Superior temporal gyrus (tissue), 1 donor: ENCODE measurements at regions not wholly inside any gene's neighbourhood (a gene's known extent, or its start where the extent isn't known, plus 50 kb on each side); places are given as distances from the start of the nearest gene placed in this dataset.
"Not testable (repeated sequence)": the region's sequence is repeated elsewhere in the genome, so short reads cannot be mapped to it uniquely, and the experiment has no call there.

Source experiments
- DNase-seq: peaks from one replicate; pipeline ENCODE4 v3.0.0-alpha.2; 2016; ENCODE audit errors: extremely low spot score

GRCh38 chr16:60392380-60392779 is 1643.9 kb downstream of the CDH8 start:
- DNase-seq: no peak

GRCh38 chr16:60371591-60371990 is 1637.5 kb upstream of the GOT2 start:
- no peak for DNase-seq

GRCh38 chr16:60367739-60368138 is 1633.6 kb upstream of the GOT2 start:
- no peak for DNase-seq

- DNase-seq: no peak
Observed at GRCh38 chr16:60363566-60363965, 1629.5 kb upstream of the GOT2 start.

GRCh38 chr16:60359866-60360265 is 1625.8 kb upstream of the GOT2 start:
- not testable (repeated sequence) for DNase-seq

- DNase-seq: not testable (repeated sequence)
Observed at GRCh38 chr16:60359412-60359811, 1625.3 kb upstream of the GOT2 start.

- DNase-seq: not testable (repeated sequence)
Observed at GRCh38 chr16:60357876-60358522, 1623.9 kb upstream of the GOT2 start.

- DNase-seq: no peak
Observed at GRCh38 chr16:60346256-60346655, 1612.1 kb upstream of the GOT2 start.

GRCh38 chr16:60337671-60338070 is 1603.6 kb upstream of the GOT2 start:
- DNase-seq: no peak

- DNase-seq: no peak
Observed at GRCh38 chr16:60331168-60331567, 1597.1 kb upstream of the GOT2 start.

GRCh38 chr16:60329108-60329507 is 1595.0 kb upstream of the GOT2 start:
- no peak for DNase-seq

- DNase-seq: no peak
Observed at GRCh38 chr16:60328152-60328551, 1594.0 kb upstream of the GOT2 start.

- DNase-seq: no peak
Observed at GRCh38 chr16:60318486-60318885, 1584.4 kb upstream of the GOT2 start.

- DNase-seq: no peak
Observed at GRCh38 chr16:60310846-60311445, 1576.8 kb upstream of the GOT2 start.

- DNase-seq: no peak
Observed at GRCh38 chr16:60304720-60305119, 1570.6 kb upstream of the GOT2 start.

GRCh38 chr16:60304066-60304465 is 1570.0 kb upstream of the GOT2 start:
- DNase-seq: no peak

- no peak for DNase-seq
Observed at GRCh38 chr16:60302676-60303075, 1568.6 kb upstream of the GOT2 start.

- no peak for DNase-seq
Observed at GRCh38 chr16:60302261-60302660, 1568.1 kb upstream of the GOT2 start.

- no peak for DNase-seq
Observed at GRCh38 chr16:60299241-60299776, 1565.2 kb upstream of the GOT2 start.

- DNase-seq: no peak
Observed at GRCh38 chr16:60295451-60295850, 1561.3 kb upstream of the GOT2 start.

- no peak for DNase-seq
Observed at GRCh38 chr16:60285794-60286193, 1551.7 kb upstream of the GOT2 start.

GRCh38 chr16:60279061-60279665 is 1545.0 kb upstream of the GOT2 start:
- DNase-seq: no peak

- DNase-seq: no peak
Observed at GRCh38 chr16:60274431-60275019, 1540.4 kb upstream of the GOT2 start.
